MM.1S (cell line): ENCODE measurements at regions not wholly inside any gene's neighbourhood (a gene's known extent, or its start where the extent isn't known, plus 50 kb on each side); places are given as distances from the start of the nearest gene placed in this dataset.

Experiments
- EZH2phosphoT487 ChIP-seq: fragments of 300-600 bp; sonication (generic); IDR thresholded peaks from 2 replicates; pipeline ENCODE4 v1.6.1; 2018; ENCODE audit warnings: antibody characterized with exemption, low read length
- TF ChIP-seq, protein P1 (sequence below): fragments of 300-600 bp; sonication (generic); IDR thresholded peaks from 2 replicates; pipeline ENCODE4 v1.5.1; 2016; ENCODE audit warnings: antibody characterized with exemption, low read length, mixed read lengths

DNA sequence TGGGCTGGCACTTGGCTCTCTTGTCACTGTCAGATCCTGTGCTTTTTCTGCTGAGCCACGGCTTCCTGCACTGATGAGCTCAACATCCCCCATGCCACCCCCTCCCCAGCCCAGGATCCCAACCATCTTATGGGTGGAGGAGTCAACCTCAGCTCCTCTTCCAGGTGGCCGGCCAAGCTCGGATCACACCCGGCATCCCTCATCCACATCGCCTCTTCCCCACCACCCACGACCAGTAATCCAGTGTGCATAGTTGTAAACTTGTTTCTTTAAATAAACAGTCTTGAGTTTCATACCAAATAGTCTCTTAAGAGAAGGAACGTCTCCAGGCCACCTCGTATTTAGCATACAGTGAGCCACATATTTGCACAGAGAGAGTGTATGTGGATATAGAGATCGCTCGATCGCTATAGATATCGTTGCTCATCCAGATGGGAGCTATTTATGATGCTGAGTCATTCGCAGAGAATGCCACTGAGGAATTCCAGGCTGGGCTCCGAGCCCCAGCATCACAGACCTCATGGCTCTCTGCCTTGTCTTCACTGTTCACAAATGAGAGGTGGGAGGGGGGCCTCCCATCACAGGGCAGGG is 61.8 kb upstream of the CPLX2 start:
- no peak for TF ChIP-seq EZH2phosphoT487
- TF ChIP-seq, protein P1, sequence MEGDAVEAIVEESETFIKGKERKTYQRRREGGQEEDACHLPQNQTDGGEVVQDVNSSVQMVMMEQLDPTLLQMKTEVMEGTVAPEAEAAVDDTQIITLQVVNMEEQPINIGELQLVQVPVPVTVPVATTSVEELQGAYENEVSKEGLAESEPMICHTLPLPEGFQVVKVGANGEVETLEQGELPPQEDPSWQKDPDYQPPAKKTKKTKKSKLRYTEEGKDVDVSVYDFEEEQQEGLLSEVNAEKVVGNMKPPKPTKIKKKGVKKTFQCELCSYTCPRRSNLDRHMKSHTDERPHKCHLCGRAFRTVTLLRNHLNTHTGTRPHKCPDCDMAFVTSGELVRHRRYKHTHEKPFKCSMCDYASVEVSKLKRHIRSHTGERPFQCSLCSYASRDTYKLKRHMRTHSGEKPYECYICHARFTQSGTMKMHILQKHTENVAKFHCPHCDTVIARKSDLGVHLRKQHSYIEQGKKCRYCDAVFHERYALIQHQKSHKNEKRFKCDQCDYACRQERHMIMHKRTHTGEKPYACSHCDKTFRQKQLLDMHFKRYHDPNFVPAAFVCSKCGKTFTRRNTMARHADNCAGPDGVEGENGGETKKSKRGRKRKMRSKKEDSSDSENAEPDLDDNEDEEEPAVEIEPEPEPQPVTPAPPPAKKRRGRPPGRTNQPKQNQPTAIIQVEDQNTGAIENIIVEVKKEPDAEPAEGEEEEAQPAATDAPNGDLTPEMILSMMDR, result no peak
